Stimulated activated CD4-positive, alpha-beta T cell treated with anti-CD3 and anti-CD28 coated beads, Interleukin-4, amount 100 ng/mL, for 48 hours (primary cell): ENCODE measurements at regions not wholly inside any gene's neighbourhood (a gene's known extent, or its start where the extent isn't known, plus 50 kb on each side); places are given as distances from the start of the nearest gene placed in this dataset.
"Not testable (repeated sequence)": the region's sequence is repeated elsewhere in the genome, so short reads cannot be mapped to it uniquely, and the experiment has no call there.

Source experiments
- DNase-seq, 2 donors: peaks; one replicate each; pipeline ENCODE4 v3.0.0-alpha.2; 2020; ENCODE audit warnings: low read depth in 2 of 2

DNA sequence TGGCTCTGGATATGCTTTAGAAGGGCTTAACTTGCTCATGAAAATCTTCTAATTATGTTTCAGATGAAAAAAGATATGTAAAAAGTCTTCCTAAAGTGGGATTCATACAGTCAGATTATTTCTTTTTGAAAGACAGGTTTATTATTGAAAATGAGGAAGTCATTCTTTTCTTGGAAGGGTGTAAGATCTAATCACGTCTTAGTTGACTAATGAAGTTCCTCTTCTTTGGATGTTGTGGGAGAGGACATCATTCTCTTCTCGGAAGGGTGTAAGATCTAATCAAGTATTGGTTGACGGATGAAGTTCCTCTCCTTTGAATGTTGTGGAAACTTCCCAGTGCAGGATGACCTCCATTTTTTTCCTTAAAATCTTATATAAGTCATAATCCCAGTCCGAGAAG is 74.9 kb downstream of the ALG10 start:
- DNase-seq = no peak

DNA sequence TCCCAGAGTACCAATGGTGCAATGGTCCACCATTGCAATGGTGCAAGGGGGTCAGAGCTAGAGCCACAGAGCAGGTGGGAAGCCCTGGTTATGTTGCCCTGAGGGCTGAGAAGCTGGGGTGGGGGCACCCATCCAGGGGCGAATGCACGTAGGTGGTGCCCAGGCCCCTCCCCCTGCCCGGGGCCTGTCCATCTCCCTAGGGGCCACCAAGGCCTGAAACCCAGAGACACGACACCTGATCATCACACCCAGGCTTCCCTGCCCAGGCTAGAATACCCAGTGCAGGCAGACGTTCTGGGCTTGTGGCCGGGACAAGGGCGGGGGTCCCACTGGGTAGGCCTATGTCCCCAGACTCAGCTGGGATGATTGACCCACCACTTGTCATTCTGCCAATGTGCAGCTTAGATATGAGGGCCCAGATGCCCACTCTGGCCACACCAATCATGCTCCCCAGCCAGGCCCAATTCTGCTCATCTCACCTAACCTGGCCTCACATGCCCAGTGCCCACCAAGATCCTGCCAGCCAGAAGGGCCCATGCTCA is 83.2 kb downstream of the ALG10 start:
- DNase-seq = no peak

DNA sequence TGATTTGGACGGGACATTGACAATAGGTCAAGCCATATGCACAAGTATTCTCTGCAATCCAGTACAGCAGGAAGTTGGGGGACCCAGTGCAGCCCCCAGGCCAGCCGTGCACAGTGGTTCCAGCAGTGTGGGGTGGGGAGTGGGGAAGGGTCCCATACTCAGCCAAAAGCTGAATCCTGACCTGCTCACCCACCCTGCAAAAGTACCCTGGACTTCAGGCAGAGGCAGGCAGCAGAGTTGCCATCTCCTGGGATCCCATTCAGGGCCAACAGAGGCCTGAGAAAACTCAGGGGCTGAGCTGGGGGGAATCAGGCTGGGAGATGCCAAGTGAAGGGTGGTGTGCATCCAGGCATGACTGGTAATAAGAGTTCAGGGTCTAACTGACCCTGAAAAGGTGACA is 83.9 kb downstream of the ALG10 start:
- DNase-seq = no peak

DNA sequence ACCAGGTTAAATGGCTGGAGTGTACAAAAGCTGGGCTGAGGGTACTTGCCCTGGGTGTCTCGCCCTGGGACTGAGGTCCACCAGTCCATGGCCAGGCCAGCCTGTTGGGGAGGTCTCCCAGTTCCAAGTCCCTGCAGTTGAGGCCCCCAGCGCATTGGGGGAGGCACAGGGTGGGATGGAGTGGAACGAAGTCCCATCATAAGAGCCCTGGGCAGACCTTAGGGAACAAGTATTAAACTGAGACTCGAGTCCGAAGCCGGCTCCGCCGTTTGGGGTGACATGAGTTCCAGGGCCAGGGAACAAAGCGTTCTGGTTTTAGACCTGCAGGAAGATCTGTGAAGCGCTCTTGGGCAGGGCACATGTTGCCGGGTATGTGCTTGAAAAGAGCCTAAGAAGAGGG is 84.7 kb downstream of the ALG10 start:
- DNase-seq = no peak

DNA sequence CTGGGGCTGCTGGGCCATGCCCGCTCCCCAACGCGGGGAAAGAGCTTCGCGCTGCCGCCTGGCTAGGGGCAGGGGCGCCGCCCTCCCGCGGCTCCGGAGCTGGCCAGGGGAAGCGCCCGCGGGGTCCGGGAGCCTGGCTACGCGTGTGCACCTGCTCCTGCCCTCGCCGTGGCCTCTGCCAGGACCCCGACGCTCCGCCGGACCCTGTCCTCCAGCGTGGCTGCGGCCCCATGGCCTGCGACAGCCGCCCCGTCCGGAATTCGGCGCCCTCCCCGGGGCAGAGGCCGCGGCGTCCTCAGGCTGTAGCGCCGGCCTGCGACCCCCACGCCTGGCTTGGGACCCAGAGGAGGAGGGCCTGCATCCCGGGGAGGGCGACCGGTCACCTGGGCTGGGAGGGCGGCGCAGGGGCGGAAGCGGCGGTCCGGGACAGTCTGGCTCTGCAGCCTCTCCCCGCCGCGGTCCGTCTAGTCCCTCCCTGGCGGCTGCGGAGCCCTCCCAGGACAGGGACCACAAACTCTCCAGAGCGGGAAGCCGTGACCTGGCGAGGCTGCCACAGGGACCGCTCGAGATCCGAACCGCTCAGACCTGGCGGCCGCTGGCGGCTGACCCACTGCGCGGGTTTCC is 85.6 kb downstream of the ALG10 start:
- DNase-seq = no peak

DNA sequence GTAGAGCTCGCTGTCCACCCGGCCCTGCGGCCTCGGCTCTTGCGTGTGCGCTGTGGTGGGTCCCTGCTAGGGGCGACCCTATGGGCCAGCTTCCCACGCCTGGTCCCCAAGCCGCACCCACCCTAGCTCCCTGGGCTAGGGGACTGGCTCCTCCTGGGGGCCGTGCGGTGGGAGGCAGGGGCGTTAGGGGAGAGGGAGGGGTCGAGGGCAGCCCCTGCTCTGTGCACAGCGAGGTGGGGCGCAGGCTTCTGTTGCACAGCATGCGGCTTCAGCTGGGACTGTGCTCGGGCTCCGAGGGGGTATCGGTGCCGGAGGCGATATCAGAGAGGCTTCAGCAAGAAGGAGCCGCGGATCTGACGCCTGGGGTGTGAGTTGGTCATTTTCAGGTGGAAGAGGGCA is 86.1 kb downstream of the ALG10 start:
- no peak for DNase-seq

DNA sequence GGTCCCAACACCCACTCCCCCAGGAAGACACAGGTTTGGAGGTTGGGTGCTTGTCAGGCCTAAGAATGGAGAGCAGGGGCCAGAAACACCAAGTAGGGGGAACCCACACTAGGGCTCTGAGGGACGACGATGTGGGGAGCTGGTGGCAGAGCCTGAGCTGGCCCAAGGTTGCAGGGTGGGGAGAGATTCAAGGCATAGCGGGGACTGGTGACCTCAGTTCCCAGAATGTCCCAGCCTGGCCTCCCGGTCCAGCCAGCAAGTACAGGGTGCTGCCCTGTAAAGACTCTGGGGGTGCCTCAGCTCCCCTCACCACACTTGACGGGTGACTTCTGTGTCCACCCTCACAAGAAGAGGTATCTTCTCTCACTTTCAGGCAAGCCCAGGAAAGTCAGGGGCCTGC is 86.7 kb downstream of the ALG10 start:
- DNase-seq = no peak

DNA sequence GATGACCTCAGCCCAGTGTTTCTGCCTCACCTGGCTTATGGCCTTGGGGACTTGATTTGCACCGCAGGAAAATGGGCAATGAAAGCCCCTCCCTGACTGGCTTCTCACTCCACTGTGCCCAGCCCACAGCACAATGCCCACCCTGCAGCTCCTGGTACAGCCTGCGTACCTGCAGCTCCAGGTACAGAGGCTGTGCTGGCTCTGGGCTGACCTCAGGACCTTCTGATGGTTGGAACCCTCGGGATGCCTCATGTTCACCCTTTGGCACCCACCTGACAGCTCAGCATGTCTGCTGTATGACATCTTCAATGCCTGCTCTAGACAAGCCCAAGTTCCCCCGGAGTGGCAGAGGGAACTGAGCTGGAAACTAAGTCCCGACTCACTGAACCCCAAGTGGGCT is 87.1 kb downstream of the ALG10 start:
- no peak for DNase-seq

DNA sequence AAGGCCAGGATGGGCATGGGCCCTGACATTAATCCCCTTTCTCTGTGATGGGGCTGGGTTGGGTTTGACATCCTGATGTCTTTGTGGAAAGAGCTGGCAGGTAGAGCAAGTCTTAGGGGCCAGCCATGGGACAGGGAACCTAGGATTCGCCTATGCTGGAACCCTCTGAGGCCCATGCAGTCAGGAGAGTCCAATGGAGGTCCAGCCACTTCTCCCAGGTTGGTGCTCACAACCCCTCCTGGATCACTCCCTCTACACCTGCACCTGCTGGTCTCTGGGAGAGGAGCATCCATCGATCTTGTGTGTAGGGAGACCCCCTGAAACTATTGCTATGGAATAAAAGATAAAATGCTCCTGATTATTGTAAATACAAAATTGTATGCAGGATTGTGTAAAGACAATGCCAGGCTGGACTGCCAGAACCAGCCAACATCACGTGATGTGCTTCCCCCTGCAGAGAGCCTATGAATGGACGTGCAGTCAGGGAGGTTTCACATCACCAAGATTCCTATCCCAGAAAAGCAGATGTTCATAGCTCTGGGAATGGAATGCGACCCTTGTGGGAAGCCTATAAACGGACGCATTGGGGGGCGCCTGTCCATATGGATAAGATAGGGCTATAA is 87.7 kb downstream of the ALG10 start:
- DNase-seq = not testable (repeated sequence)

DNA sequence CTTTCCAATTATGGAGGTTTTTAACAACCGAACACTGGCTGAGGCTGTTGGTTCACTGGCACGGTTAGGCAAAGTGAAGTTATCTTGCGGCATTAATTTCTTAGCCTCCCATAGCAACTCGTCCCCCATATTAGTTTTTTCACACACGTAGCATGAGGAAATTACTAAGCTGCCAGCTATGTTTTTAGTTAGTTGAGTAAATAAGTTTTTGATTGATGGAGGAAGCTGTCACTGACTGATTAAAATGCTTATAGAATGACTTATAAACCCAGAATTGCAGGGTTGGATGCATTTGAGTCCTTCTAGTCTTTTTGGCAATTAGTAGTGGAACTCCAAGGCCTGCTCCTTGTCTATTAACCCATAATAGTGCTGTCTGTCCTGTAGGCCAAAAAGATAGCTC is 97.1 kb downstream of the ALG10 start:
- no peak for DNase-seq

DNA sequence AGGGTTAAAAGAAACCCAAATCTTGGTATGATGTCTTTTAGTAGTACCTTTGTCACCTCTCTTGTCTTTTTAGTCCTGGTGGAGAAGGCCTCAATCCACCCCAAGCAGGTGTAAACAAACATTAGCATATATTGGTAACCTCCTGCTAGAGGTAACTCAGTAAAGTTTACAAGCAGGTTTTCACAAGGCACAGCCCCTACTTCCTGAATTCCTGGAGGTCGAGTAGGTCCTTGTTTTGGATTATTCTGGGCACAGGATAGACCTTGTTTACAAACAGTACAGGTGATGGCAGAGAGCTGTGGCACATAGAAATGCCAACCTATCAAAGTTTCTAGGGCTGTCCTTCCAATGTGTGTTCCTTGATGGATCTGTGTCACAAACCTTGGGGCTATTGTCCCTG is 99.1 kb downstream of the ALG10 start:
- no peak for DNase-seq

DNA sequence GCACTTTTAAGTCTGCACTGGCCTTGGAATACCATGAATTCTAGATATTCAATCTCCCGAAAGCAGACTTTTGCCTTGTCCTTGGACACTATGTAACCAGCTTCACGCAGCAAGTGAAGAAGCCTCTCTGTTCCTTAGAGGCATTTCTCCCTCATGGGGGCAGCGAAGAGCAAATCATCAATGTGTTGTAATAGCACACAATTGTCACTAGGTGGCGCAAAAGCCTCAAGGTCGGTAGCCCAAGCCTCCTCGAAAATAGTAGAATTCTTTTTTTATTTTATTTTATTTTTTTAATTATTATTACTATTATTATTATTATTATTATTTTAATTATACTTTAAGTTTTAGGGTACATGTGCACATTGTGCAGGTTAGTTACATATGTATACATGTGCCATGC is 100.8 kb downstream of the ALG10 start:
- DNase-seq = peak in 1 of 2 donors; percentile 11

DNA sequence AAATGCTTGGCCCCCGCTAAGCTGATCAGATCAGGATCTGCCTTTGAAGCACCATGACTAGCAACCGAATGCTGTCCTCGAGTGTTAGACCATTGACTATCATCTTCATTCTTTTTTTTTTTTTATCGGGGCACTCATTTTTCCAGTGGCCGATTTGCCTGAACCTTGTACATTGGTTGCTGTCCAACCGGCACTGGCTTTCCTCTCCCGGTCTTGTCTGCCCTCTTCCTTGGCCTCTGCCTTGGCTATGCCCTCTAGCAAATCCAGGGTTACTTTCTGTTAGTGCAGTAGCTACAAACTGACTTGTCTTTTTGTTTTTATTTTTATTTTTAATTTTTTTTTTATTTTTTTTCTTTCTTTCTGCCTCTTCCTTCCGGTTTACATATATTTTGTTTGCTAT is 102.3 kb downstream of the ALG10 start:
- DNase-seq = no peak

DNA sequence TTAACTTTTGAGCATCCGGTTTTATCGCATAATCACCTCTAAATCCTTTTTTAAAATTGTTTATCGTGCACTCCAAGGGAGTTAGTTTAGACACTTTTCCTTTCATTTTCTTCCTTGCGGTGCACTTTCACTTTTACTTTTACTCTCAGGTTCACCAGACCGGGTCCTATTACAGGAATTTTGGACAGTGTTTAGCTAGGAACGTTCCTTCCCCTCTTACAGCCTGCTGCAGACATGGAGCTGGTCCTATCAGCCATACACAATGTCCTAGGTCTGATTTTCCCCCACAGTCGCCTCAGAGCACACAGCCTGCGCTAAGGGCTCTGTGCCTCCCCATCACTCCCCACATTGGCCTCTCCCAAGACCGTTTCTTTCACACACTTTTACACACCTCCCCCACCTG is 103.9 kb downstream of the ALG10 start:
- no peak for DNase-seq

DNA sequence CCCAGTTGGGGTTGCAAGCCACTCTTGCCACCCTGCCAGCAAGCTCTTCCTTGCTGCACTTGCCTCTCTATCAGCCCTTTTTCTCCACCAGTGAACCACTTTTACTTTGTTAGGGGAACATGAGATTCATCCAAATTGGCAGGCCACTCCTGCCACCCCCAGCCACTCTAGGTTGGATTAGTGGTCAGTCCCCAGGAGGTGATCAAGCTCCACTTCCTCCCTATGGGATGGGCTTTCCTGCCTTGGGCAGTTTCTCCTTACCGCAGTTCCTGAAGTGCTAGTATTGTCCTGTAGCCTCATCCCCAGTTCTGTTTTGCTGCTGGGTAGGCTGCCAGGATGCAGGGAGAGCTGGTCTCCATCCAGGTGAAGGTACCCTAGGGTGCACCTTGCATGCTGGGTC is 104.5 kb downstream of the ALG10 start:
- DNase-seq = no peak

DNA sequence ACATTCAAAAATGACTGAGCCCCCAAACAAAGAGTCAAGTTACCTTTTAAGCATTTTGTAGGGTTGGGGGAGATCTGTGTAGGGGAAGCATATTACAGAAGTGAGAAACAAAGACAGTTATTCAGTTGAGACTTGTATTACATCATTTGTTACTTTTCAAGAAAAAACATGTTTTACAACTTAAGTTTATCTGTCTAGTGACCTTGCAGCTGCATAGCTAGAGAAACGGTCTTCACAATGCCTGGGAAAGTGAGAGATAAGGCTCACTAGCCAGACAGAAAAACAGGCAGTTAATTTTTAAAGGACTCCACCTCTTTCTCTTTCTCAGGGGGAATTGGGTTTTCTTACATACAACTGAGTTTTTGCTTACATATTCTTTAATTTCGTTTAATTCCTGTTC is 105.1 kb downstream of the ALG10 start:
- not testable (repeated sequence) for DNase-seq

DNA sequence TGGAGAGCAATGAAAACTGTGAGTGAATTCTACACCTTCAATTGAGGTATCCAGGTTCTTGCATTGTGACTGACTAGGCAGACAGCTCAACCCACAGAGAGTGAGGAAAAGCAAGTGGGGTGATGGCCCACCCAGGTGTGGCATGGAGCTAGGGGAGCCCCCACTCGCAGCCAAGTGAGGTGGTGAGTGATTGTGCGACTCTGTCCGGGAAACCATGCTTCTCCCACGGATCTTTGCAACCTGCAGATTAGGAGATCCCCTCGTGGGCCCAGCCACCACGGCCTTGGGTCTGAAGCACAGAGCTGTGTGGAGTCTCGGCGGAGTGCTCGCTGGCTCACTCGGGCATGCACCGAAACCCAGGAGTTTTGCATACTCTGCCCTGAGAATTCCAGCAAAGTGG is 120.1 kb downstream of the ALG10 start:
- no peak for DNase-seq

DNA sequence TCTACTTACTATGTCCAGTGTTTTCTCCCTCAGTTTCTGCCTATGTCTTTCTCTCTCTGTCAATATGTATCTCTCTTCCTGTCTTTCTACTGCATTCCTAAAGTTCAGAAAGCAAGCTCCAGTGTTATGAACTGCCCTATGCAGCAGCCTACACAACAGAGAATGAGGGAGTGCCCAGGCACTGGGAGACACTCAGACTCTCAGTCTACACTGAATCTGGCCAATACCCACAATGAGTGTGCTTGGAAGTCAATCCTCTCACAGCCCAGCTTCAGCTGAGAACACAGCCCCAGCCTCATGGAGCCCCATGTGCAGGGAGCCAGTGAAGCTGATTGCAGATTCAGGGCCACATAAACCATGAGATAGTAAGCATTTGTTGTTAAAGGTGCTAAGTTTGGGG is 128.7 kb downstream of the ALG10 start:
- no peak for DNase-seq

DNA sequence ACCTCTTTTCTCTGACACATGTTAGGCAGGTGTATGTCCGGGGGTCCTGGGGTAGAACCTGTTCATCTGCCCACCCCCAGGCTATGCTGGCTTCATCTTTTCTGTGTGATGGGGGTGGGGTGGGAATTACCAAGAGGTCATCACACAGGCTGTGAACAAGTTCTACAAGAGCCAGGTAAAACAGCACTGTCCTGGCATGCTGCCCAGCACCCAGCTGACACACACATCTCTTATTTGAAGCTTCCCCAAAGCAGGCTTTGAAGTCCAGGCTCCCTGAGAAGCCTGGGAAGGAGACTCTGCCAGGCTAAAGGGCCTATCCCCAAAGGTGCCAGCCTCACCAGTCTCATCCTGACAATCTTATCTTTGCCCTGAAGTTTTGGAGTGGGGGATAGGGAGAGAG is 141.1 kb downstream of the ALG10 start:
- DNase-seq = no peak

DNA sequence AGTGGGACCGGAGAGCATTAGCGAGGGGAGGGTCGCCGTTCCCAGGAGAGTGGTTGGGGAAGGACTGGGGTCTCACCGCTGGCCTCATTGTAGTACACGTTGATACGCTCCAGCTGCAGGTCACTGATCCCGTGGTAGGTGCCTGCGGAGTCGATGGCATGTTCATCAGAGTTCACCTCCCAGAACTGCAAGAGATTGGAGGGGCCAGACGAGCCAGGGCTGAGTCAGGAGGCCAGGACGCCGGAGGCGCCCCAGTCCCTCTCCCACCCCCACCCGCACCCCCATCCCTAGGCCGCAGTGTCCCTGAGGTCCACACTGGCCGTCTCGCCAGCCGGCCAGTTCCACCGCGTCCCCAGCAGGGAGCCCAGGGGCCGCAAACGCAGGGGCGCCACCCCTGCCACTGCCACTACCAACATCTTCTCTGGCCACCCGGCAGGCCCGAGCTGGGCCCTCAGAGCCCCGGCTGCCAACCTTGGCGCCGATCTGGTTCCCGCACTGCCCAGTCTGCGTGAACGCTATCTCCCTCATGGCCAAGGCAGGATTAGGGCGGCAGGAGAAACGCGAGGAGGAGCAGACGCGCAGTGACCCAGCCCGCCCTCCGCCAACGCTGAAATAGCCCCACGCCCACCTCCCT is 144.2 kb downstream of the ALG10 start:
- no peak for DNase-seq

DNA sequence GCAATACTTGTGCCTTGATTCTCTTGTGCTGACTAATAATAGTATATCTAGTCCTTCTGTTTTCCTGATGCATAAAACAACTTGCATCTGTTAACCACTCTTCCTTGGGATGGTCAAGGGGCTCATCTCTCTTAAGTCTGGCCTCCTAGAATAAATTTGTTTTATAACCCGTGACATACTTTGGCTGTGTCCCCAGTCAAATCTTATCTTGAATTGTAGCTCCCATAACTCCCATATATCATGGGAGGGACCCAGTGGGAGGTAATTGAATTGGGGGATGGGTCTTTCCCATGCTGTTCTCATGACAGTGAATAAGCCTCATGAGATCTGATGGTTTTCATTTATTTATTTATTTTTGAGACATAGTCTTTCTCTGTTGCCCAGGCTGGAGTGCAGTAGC is 146.2 kb downstream of the ALG10 start:
- not testable (repeated sequence) for DNase-seq

DNA sequence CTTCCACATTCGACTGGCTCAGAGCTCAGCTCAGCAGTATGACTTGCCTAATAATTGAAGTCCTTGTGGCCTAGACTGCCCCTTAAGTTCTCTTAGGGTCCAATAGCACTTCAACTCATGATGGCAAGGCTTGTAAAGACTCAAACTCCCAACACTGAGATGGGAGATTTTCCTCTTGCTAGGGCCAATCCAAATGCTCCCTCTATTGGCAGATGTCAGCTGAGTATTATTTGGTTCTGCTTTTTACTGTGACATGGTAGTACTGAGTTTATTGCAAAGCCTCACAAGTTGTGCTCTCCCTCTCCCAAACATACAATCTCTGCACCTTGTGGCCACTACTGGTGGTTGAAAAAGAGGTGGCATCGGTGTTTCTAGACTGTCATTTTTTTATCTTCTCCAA is 164.2 kb downstream of the ALG10 start:
- no peak for DNase-seq

DNA sequence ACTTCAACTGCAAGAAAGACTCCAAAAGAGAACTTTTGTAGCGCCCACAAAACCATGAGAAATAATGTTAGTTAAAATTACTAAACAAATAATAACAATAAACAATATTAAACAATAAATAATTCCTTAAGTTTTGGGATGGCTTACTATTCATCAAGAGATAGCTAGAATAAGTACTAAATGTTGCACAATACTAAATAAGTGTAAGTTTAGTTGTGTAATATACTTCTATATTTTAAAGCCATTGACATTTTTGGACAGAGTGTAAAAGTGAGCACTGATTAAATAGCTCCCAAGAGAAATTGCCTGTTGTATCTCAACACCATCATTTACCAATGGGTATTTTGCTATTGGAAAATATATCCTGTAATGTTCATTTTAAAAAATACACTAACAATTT is 166.7 kb downstream of the ALG10 start:
- no peak for DNase-seq
